NCI-H2227 (cell line): ENCODE measurements at regions not wholly inside any gene's neighbourhood (a gene's known extent, or its start where the extent isn't known, plus 50 kb on each side); places are given as distances from the start of the nearest gene placed in this dataset.
"Not testable (repeated sequence)": the region's sequence is repeated elsewhere in the genome, so short reads cannot be mapped to it uniquely, and the experiment has no call there.

Experiments
- DNase-seq: peaks from one replicate; lab custom pipeline; 2025; ENCODE audit not compliant: unreplicated experiment; lab: John Stamatoyannopoulos, UW

- DNase-seq, result no peak
Measured at GRCh38 chr14:48614003-48614402, 938.6 kb upstream of the MDGA2 start.

- DNase-seq, result not testable (repeated sequence)
Measured at GRCh38 chr14:48606960-48607359, 931.6 kb upstream of the MDGA2 start.

GRCh38 chr14:48598458-48598857 lies 923.1 kb upstream of the MDGA2 start:
- DNase-seq, result no peak

GRCh38 chr14:48586099-48586498 lies 910.7 kb upstream of the MDGA2 start:
- DNase-seq, result no peak

- no peak for DNase-seq
Measured at GRCh38 chr14:48584031-48584430, 908.6 kb upstream of the MDGA2 start.

GRCh38 chr14:48582938-48583337 lies 907.5 kb upstream of the MDGA2 start:
- DNase-seq, result no peak

- DNase-seq, result no peak
Measured at GRCh38 chr14:48580692-48581091, 905.3 kb upstream of the MDGA2 start.

GRCh38 chr14:48575772-48576171 lies 900.4 kb upstream of the MDGA2 start:
- no peak for DNase-seq

GRCh38 chr14:48568688-48569087 lies 893.3 kb upstream of the MDGA2 start:
- DNase-seq, result no peak

- DNase-seq, result no peak
Measured at GRCh38 chr14:48568252-48568651, 892.8 kb upstream of the MDGA2 start.

GRCh38 chr14:48563489-48563888 lies 888.1 kb upstream of the MDGA2 start:
- DNase-seq, result no peak

GRCh38 chr14:48561438-48561837 lies 886.0 kb upstream of the MDGA2 start:
- DNase-seq, result not testable (repeated sequence)

GRCh38 chr14:48560421-48560820 lies 885.0 kb upstream of the MDGA2 start:
- no peak for DNase-seq

GRCh38 chr14:48553443-48553842 lies 878.0 kb upstream of the MDGA2 start:
- no peak for DNase-seq

- DNase-seq, result no peak
Measured at GRCh38 chr14:48546996-48547395, 871.6 kb upstream of the MDGA2 start.

- no peak for DNase-seq
Measured at GRCh38 chr14:48537600-48537999, 862.2 kb upstream of the MDGA2 start.

- no peak for DNase-seq
Measured at GRCh38 chr14:48536318-48536717, 860.9 kb upstream of the MDGA2 start.

GRCh38 chr14:48527832-48528231 lies 852.4 kb upstream of the MDGA2 start:
- no peak for DNase-seq

- no peak for DNase-seq
Measured at GRCh38 chr14:48526307-48526706, 850.9 kb upstream of the MDGA2 start.

GRCh38 chr14:48504921-48505320 lies 829.5 kb upstream of the MDGA2 start:
- no peak for DNase-seq

GRCh38 chr14:48490756-48491155 lies 815.4 kb upstream of the MDGA2 start:
- DNase-seq, result no peak

GRCh38 chr14:48473944-48474343 lies 798.5 kb upstream of the MDGA2 start:
- no peak for DNase-seq

- DNase-seq, result no peak
Measured at GRCh38 chr14:48456051-48456450, 780.6 kb upstream of the MDGA2 start.

- DNase-seq, result no peak
Measured at GRCh38 chr14:48454887-48455286, 779.5 kb upstream of the MDGA2 start.
